Liver (tissue), 8 donors: ENCODE measurements at regions not wholly inside any gene's neighbourhood (a gene's known extent, or its start where the extent isn't known, plus 50 kb on each side); places are given as distances from the start of the nearest gene placed in this dataset.

ENCODE experiments used
- DNase-seq: peaks from one replicate; pipeline ENCODE4 v3.0.0-alpha.2; 2017; ENCODE audit warnings: low spot score
- H3K27ac ChIP-seq, 2 donors: one replicate each; pipeline ENCODE4 v1.7.0; 2013; ENCODE audit warnings: inconsistent platforms in 2 of 2, low read length in 2 of 2, control low read depth in 1 of 2, low read depth in 1 of 2, mild to moderate bottlenecking in 1 of 2
- H3K27me3 ChIP-seq, 4 donors: one replicate each; pipeline versions ENCODE4 v1.6.1 to v1.7.0; 2013; ENCODE audit warnings: low read length in 3 of 4, inconsistent platforms in 1 of 4, mild to moderate bottlenecking in 1 of 4, moderate library complexity in 1 of 4; ENCODE audit not compliant: control insufficient read depth in 4 of 4, insufficient read depth in 4 of 4
- H3K36me3 ChIP-seq, 4 donors: one replicate each; pipeline versions ENCODE4 v1.6.1 to v1.7.0; 2013; ENCODE audit warnings: low read length in 3 of 4, mild to moderate bottlenecking in 3 of 4, low read depth in 1 of 4, moderate library complexity in 1 of 4; ENCODE audit not compliant: control insufficient read depth in 4 of 4, insufficient read depth in 3 of 4
- H3K4me1 ChIP-seq, 4 donors: one replicate each; pipeline versions ENCODE4 v1.6.1 to v1.7.0; 2013; ENCODE audit warnings: low read length in 3 of 4, mild to moderate bottlenecking in 3 of 4, moderate library complexity in 1 of 4; ENCODE audit not compliant: control insufficient read depth in 4 of 4, insufficient read depth in 4 of 4
- H3K4me3 ChIP-seq, 3 donors: one replicate each; pipeline versions ENCODE4 v1.6.1 to v1.7.0; 2013; ENCODE audit warnings: low read length in 3 of 3, control low read depth in 1 of 3, low read depth in 1 of 3, mild to moderate bottlenecking in 1 of 3
- H3K9ac ChIP-seq, 2 donors: one replicate each; pipeline ENCODE4 v1.7.0; 2013; ENCODE audit warnings: low read length in 2 of 2, mild to moderate bottlenecking in 2 of 2, moderate library complexity in 2 of 2, control low read depth in 1 of 2, low read depth in 1 of 2
- H3K9me3 ChIP-seq, 4 donors: one replicate each; pipeline versions ENCODE4 v1.6.1 to v1.7.0; 2013; ENCODE audit warnings: low read length in 3 of 4; ENCODE audit not compliant: control insufficient read depth in 4 of 4
- ATF3 ChIP-seq: IDR thresholded peaks from 2 replicates; pipeline ENCODE4 v1.6.1; 2016; ENCODE audit warnings: antibody characterized with exemption
- CTCF ChIP-seq: fragments of 150-350 bp; IDR thresholded peaks from 2 replicates; pipeline ENCODE4 v1.5.1; 2017; ENCODE audit warnings: improper control_type of control experiment, low read depth, low read length; ENCODE audit not compliant: missing input control
- EGR1 ChIP-seq, 2 donors: IDR thresholded peaks; 2 replicates each; pipeline ENCODE4 v1.6.1; 2016 to 2018; ENCODE audit warnings: antibody characterized with exemption in 2 of 2, low read depth in 2 of 2
- FOXA1 ChIP-seq: IDR thresholded peaks from 2 replicates; pipeline ENCODE4 v1.6.1; 2016; ENCODE audit warnings: antibody characterized with exemption
- FOXA2 ChIP-seq: IDR thresholded peaks from 2 replicates; pipeline ENCODE4 v1.6.1; 2016; ENCODE audit warnings: antibody characterized with exemption
- GABPA ChIP-seq, 2 donors: IDR thresholded peaks in 1 of 2; conservative IDR thresholded peaks in 1 of 2; 2 replicates each; pipeline ENCODE4 v1.6.1; 2016; ENCODE audit warnings: antibody characterized with exemption in 2 of 2, mild to moderate bottlenecking in 1 of 2, moderate library complexity in 1 of 2
- HNF4A ChIP-seq, 2 donors: conservative IDR thresholded peaks; 2 replicates each; pipeline ENCODE4 v1.6.1; 2016; ENCODE audit warnings: antibody characterized with exemption in 2 of 2, mild to moderate bottlenecking in 2 of 2
- HNF4G ChIP-seq: IDR thresholded peaks from 2 replicates; pipeline ENCODE4 v1.6.1; 2016; ENCODE audit warnings: antibody characterized with exemption
- JUND ChIP-seq, 2 donors: IDR thresholded peaks; 2 replicates each; pipeline ENCODE4 v1.6.1; 2016; ENCODE audit warnings: antibody characterized with exemption in 2 of 2
- MAX ChIP-seq: IDR thresholded peaks from 2 replicates; pipeline ENCODE4 v1.6.1; 2016; ENCODE audit warnings: antibody characterized with exemption
- NR2F2 ChIP-seq: IDR thresholded peaks from 2 replicates; pipeline ENCODE4 v1.6.1; 2016; ENCODE audit warnings: antibody characterized with exemption
- RAD21 ChIP-seq, 2 donors: IDR thresholded peaks; 2 replicates each; pipeline ENCODE4 v1.6.1; 2016; ENCODE audit warnings: antibody characterized with exemption in 2 of 2, mild to moderate bottlenecking in 2 of 2
- REST ChIP-seq: IDR thresholded peaks from 2 replicates; pipeline ENCODE4 v1.6.1; 2016; ENCODE audit warnings: antibody characterized with exemption, mild to moderate bottlenecking
- RXRA ChIP-seq, 2 donors: IDR thresholded peaks; 2 replicates each; pipeline ENCODE4 v1.6.1; 2017 to 2018; ENCODE audit warnings: antibody characterized with exemption in 2 of 2, mild to moderate bottlenecking in 1 of 2
- SP1 ChIP-seq: IDR thresholded peaks from 2 replicates; pipeline ENCODE4 v1.6.1; 2018; ENCODE audit warnings: antibody characterized with exemption, mild to moderate bottlenecking
- TAF1 ChIP-seq: conservative IDR thresholded peaks from 2 replicates; pipeline ENCODE4 v1.6.1; 2016; ENCODE audit warnings: antibody characterized with exemption, mild to moderate bottlenecking
- YY1 ChIP-seq: IDR thresholded peaks from 2 replicates; pipeline ENCODE4 v1.6.1; 2016; ENCODE audit warnings: antibody characterized with exemption, mild to moderate bottlenecking
- ZBTB33 ChIP-seq: IDR thresholded peaks from 2 replicates; pipeline ENCODE4 v1.6.1; 2016; ENCODE audit warnings: antibody characterized with exemption
- WGBS: extraction: QIAGEN DNeasy Blood & Tissue Kit; methylation state at CpG from one replicate; pipeline ENCODE4 v1.1.7; 2013; 5-methylcytosine and 5-hydroxymethylcytosine counted together
- donor health status: healthy.
- donor health status: healthy.
- donor health status: healthy.
- donor health status: healthy.
- donor health status: healthy.

- Histone ChIP-seq H3K36me3 (no peaks in the 10 kb centered on the region), H3K27me3 (no peaks in the 10 kb centered on the region), H3K27ac (no peak overlapping the region), H3K9me3 (no peaks in the 10 kb centered on the region), H3K9ac (no peak overlapping the region), H3K4me1 (no peaks in the 10 kb centered on the region), H3K4me3 (no peak overlapping the region)
- 75% methylated on average over 9 of the region's 9 CpGs for WGBS
- DNase-seq, result no peak
- TF ChIP-seq RAD21 (IDR thresholded peaks at IDR 0.05) (no peak), ATF3 (no peak), CTCF (no peak), HNF4G (no peak), ZBTB33 (no peak), TAF1 (no peak), FOXA2 (no peak), EGR1 (IDR thresholded peaks at IDR 0.05; ENCODE audit: low read depth in 2 of 2) (no peak), MAX (no peak), SP1 (no peak), REST (no peak), JUND (IDR thresholded peaks at IDR 0.05) (no peak), YY1 (no peak), FOXA1 (no peak), GABPA (IDR thresholded peaks at IDR 0.05 in 1 of 2, conservative IDR thresholded peaks at IDR 0.05 in 1 of 2) (no peak), HNF4A (conservative IDR thresholded peaks at IDR 0.05) (no peak), NR2F2 (no peak), RXRA (IDR thresholded peaks at IDR 0.05) (no peak)
Measured at GRCh38 chr16:51556694-51557340, 405.7 kb upstream of the SALL1 start.
